HG03354 (cell line): ENCODE measurements at regions not wholly inside any gene's neighbourhood (a gene's known extent, or its start where the extent isn't known, plus 50 kb on each side); places are given as distances from the start of the nearest gene placed in this dataset.
"Not testable (repeated sequence)": the region's sequence is repeated elsewhere in the genome, so short reads cannot be mapped to it uniquely, and the experiment has no call there.

Experiments
- ATAC-seq: cut with Tn5 transposase; IDR thresholded peaks from one replicate; pipeline ENCODE4 v1.9.1; 2021; ENCODE audit warnings: mild to moderate bottlenecking; ENCODE audit not compliant: unreplicated experiment, poor library complexity, severe bottlenecking

DNA sequence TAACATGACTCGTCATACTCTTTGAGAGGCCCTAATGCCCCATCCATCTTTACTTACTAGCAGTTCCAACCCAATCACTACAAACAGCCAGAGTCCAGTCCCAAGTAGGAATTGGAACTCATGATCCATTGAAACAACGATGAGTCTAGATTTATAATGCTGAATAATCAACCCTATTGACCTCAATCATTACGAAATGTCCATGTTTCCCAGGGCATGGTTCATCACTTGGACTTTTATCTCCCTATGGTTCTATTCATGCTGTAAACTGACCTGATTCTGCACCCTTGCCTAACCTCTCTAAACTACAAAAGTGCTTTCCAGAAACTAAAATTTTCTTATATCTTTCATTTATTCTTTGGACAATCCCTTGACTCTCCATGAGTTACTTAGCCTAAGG is 840.0 kb upstream of the B3GALT2 start:
- no peak for ATAC-seq

DNA sequence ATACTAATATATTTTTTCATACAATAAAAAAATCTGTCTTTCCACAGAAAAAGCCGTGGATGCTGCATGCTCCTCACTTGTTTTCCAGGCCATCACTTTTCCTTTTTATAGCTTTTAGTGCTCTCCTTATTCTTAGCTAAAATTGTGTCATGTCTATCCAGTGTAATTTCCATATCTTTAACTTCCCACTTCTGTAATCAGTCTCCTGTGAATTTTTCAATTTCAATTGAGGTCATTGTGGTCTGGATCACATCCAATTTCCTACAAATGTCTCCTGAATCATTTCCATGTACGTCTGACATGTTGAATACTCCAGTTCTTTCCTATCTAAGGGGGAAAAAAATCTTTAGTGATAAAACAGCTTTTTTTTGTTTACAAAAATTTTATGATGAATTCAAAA is 838.2 kb upstream of the B3GALT2 start:
- ATAC-seq = no peak

DNA sequence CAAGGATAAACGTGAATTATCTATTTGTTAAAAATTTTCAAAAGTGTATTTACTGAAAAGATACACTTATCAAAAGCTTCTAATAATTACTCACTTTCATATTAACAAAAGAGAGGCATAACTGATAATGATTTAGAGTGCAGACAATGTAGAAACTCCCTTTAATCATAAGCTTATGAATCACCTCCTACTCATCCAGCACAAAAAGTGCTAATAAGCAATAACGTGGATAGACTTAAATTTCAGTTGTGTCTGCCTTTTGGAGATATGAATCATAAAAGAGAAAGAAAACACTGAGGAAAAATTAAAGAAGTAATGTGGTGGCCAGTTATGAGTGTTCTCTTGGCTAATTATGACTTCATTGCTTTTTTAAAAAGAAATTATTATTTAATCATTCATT is 827.6 kb upstream of the B3GALT2 start:
- no peak for ATAC-seq

DNA sequence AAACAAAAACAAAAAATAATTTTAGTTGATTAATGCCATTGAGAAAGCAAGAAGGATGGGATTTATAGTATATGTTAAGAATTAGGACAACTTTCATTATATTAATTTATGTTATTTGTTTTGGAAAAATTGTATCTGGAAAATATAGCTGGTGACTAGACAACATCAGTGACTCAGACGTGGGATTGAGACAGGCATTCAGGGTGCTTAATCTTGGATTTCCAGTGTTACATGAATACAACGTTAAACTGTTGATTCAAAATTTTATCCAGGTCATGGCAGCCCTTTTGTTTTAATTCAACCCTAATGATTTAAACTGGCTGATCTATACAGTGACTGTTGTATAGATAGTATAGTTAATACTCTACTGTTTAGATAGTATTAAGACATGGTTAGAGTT is 827.1 kb upstream of the B3GALT2 start:
- ATAC-seq = no peak

DNA sequence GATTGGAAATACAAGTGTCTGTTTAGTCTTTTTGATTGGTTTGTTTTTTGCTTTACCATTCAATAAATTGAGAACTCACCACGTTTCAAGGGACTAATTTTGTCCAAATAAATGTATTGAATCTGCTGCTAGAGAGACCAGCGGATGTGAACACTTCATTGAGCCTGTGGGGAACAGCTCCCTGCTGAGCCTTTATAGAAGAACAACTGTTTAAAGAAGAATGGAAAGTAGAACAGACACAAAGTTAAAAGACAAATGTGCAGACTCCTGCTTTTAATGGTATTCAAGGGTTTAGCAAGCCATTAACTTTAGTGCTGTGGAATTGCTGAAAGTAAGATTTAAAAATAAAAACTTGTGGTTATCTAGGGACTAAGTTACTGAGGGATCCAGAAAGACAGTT is 817.7 kb upstream of the B3GALT2 start:
- ATAC-seq = no peak

DNA sequence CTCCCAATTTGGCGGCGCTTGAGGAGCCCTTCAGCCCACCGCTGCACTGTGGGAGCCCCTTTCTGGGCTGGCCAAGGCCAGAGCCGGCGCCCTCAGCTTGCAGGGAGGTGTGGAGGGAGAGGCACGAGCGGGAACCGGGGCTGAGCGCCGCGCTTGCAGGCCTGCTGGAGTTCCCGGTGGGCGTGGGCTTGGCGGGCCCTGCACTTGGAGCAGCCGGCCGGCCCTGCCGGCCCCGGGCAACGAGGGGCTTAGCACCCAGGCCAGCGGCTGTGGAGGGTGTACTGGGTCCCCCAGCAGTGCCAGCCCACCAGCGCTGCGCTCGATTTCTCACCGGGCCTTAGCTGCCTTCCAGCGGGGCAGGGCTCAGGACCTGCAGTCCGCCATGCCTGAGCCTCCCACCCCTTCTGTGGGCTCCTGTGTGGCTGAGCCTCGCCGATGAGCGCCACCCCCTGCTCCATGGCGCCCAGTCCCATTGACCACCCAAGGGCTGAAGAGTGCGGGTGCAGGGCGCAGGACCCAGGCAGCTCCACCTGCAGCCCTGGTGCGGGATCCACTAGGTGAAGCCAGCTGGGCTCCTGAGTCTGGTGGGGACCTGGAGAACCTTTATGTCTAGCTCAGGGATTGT is 815.4 kb upstream of the B3GALT2 start:
- ATAC-seq = not testable (repeated sequence)

DNA sequence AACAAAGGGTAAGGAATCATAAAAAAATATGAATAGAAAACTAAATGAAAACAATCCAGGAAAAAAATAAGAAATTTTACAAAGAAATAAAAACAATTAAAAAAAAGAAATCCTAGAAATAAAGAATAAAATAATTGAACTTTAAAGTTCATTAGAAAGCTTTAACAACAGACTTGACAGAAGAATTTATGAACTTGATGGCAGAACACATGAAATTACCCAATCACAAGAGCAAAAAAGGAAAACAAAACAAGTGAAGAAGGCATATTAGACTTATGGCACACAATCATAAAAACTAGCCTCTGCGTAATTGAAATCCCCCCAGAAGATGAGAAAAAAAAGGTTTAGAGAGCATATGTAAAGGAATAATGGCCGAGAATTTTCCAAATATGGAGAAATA is 802.5 kb upstream of the B3GALT2 start:
- no peak for ATAC-seq

DNA sequence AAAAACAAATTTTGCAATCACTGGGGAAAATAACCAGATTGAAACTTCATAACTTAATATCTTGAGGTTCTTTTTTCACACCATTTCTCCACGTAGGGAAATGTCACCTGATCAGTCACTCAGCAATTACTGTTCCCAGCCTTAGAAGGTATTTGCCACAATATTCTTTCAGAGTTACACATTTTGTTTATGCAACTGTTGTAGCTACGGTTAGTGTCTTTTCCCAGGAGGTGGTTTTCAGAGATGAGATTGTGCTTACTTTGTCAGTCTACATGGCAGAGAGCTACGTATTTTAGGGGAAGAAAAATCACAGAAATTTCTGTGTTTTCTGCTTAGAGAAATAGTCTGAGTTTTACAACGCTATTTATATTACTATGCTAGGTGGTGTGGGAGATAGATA is 792.8 kb upstream of the B3GALT2 start:
- ATAC-seq = no peak

DNA sequence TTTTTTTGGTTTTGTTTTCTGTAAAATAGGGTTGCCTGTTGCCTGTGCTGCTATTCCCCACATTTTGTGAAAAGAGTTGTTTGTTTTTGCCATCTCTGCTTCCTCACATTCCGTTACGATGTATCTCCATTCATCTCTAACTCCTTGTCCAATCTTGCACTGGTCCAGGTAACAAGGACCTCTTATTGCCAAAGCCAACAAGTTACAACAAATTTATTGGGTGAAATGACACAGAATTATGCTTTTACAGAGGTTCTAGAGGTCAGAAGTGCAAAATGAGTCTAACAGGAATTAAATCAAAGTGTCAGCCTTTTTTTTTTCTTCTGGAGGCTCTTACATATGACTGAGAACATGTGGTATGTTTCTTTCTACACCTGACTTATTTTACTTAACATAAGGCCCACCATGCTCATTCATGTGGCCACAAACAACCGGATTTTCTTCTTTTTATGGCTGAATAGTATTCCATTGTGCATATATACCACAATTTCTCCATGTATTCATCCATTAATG is 787.9 kb upstream of the B3GALT2 start:
- ATAC-seq = no peak

DNA sequence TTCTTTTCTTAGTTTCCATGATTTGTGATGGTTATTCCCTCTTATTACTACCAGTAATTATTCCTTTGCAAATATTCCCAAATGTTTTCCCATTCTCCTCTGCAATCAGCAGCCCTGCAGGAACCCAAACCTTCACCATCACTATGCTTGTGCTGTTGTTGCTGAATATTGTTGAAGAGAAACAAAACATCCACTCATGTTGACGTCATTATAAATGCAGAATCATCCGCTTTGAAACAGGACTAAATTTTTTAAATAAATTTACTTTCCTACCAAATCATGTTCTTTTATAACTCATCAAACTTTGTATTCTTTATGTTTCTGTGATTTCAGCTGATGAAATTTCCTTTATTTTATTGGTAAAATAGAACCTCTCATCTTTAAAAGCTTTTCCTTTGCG is 787.0 kb upstream of the B3GALT2 start:
- ATAC-seq = no peak

DNA sequence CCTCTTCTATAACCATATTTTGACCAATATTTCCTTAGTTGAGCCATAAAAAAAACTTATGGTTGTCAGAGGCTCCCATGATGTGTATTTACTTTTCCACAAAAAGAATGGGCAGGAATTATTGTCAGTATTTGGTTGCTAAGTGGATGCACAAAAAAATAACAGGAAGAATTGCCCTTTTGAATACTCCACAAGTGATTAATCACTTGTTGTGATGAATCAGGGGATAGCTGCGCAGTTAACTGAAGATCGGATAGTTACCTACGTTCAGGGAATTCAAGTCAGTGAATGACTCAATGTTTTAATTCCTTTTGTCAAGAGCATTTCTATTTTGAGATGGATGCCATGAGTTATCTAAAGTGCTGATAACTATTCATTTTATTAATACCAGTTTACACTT is 785.2 kb upstream of the B3GALT2 start:
- ATAC-seq = no peak

DNA sequence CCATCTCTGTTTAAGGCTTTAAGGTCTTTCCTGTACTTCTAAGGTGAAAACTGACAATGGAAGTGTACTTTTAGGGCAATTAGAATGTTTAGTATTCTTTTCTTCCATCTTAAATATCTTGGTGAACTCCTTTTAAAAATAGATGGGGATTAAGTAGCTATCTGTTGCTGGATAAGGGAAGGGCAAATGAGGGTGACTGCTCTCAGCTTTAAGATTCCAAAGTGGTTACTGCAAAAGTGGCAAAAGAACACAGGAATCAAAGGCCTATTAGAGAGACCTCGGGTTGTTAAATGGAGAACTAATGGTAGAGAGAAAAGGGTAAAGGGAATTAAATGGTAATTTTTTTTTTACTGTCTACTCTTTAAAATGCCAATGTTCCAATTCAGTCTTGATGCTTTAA is 774.1 kb upstream of the B3GALT2 start:
- no peak for ATAC-seq

DNA sequence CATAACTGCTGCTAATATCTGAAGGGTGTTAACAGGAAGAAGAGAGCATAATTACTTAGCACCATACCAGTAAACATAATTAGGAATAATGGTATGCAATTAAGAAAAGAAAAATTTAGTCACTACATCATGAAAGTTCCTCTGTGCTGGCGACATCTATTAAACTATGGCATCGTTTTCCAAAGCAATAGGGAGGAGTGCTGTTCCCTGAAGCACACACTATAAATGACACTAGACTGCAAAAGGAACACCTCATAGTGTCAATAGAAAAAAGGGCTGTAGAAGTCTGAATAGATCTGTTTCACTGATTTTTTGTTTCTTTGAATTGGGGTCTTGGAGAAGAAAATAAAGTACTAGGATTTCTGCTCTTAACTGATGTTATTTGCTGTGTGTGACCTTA is 773.6 kb upstream of the B3GALT2 start:
- no peak for ATAC-seq

DNA sequence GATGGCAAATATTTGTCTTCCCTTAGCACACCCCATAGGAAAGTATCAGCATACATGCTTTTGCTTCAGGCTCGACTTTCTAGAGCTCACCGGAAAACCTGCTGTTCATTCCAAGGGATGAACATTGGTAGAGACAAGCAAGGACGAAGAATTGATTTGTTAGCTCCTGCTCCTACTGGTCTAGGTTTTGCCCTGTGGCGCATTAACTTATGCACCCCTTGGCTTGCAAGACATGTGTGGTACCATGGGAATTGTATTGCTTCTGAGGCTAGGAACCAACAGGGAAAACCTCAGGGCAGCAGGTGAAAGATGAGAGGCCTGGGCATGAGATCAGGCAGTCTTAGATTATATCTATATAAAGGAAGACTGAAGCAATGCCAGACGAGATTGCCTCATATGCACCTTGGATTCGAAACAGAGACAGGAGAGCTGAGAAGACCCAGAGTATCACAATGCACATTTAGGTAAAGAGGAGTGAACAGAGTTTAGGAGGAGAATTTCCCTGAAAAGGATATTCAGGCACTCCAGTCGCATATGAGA is 771.2 kb upstream of the B3GALT2 start:
- no peak for ATAC-seq

DNA sequence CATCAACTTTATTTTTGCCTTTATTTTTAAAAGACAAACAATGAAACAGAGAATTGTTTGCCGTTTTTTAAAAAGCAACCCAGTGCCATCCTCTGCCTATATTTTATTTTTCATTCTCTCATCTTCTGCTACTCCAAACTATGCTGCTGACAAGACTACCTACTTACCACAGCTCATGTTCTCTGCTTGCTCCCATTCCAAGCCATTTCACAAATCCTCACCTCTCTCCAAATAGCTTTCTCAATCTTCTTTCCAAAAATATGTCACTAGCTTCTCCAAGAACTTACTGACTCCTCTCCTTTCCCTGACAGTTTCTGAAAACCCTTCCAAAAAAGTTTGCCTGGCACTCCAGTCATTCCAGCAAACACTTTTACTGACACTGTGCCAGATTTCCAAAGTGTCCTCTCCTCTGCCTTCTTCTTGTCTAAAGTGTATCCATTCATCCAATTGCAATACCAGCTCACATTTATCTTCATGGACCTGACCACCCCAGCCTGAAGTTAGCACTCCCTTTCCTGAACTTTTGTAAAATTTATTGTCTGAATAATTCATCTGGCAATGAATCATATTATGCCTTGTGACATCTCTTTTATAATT is 766.5 kb upstream of the B3GALT2 start:
- ATAC-seq = no peak

DNA sequence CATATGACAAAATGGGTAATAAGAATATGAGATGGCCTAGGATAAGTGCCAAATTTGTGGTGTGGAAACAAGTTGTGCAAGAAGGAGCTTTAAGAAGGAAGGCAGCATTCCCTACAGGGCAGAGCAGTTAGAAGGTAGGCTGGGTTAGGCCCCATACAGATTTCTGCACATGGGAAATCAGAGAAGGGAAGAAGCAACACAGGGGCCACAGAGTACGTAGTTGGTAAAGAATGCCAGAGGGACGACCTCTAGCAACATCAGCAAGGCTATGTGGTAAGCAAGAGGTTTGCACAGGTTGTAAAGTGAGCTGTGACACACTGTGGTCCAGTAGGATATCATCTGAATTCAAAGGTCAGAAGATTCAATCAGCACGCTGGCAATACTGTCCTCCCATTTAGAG is 765.6 kb upstream of the B3GALT2 start:
- no peak for ATAC-seq

DNA sequence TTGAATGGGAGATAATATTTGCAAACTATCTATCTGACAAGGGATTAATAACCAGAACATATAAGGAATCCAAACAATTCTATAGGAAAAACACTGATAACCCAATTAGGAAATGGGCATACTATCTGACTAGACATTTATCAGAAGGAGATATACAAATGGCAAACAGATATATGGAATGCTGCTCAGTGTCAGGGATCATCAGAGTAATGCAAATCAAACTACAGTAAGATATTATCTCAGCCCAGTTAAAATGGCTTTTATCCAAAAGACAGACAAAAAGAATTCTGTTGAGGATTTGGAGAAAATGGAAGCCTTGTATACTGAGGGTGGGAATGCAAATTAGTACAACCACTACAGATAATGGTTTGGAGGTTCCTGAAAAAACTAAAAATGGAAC is 758.0 kb upstream of the B3GALT2 start:
- no peak for ATAC-seq

DNA sequence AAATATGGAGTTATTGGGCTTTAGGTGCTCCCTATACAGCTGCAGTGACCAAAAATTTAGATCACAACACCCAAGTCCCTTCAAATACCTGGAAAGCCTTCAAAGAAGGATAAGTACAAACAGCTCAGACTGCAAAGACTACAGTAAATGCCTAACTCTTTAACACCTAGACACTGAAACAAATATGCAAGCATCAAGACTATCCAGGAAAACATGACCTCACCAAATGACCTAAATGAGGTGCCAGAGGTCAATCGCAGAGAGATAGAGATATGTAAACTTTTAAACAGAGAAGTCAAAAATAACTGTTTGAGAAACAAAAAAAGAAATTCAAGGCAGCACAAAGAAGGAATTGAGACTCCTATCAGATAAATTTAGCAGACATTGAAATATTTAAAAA is 753.8 kb upstream of the B3GALT2 start:
- ATAC-seq = no peak

DNA sequence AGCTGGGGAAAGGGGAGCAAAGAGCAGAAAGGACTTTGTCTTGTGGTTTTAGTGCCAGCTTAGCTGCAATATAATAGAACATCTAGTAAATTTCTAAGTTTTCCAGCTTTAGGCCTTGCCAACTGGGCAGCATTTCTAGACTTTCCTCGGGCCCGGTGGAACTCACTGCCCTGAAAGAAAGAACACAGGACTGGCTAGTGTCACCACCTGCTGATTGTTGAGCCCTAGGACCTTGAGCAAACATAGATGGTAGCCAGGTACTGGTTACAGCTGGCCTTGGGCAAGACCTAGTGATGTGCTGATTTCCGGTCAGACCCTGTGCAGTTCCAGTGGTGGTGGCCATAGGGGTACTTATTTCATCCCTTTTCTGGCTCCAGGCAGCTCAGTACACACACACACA is 753.2 kb upstream of the B3GALT2 start:
- no peak for ATAC-seq

DNA sequence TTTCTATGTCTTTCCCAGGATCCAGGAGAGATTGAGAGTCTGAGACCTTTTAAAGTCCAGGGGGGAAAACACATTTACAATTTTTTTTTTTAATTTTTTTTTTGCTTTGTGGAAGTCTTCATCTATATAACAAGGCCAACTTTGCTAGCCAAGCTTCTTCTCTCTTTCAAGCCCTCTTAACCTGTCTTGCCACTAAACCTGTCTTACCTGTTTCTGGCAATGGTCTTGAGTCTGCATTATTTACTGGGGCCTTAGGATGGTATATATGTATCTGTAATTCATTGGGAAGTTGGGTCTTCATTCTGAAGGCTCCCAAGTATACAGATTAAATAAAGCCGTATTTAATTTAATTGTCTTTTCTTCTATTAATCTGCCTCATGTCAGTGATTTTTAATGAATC is 750.9 kb upstream of the B3GALT2 start:
- ATAC-seq = no peak

DNA sequence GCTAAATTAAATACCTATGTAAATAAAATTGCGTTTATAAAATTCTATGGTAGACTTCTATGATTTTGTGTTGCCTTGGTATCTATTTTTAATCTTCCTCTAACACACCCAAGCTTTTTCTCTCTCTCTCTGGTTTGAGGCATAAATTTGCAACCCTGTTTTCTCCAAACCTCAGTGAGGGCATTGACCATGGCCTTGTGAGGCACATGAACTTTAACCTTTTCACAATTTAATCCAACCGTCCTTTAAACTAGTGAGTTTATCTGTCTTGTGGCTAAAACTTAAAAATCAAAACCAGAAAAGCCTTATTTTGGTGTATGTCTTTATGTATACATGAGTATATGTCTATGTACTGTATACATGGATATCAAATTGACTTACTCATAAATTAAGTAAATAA is 746.6 kb upstream of the B3GALT2 start:
- ATAC-seq = no peak

DNA sequence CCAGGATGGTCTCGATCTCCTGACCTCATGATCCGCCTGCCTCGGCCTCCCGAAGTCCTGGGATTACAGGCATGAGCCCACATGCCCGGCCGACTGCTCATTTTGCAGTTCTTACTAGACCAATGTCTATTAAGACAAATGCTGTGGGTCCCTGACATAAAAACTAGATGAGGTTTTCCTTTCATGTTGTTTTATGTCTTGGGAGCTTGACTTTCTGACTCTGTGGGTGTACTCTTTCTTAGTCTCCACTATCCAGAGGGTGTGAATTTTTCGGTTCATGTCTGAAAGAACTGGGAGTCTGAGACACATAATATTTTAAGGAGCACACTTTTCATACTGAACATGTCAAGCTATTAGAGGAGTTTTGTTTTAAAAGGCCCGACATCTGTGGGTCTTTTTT is 744.9 kb upstream of the B3GALT2 start:
- ATAC-seq = no peak
